K562 (cell line): ENCODE measurements at regions not wholly inside any gene's neighbourhood (a gene's known extent, or its start where the extent isn't known, plus 50 kb on each side); places are given as distances from the start of the nearest gene placed in this dataset.

Source experiments
- ATAC-seq: fragments of 200-7000 bp; cut with Tn5 transposase; 3 replicates; pipeline ENCODE4 v1.9.1; 2020; ENCODE audit warnings: moderate library complexity
- BruUV-seq: library from RNA; stranded (reverse); fragments of 400-500 nt; replicated peaks from 2 replicates; lab custom pipeline; 2021; lab: Mats Ljungman, UMichigan
- CTCF ChIA-PET: fragments of 300-600 bp; formaldehyde crosslinking; extraction: SDS; loops from one replicate; lab custom pipeline; 2021; ENCODE audit warnings: low intra/inter-chr PET ratio; lab: Yijun Ruan, JAX
- POLR2A ChIA-PET: fragments of 300-600, 350-650 bp; sonication (Branson Sonifier 250); formaldehyde crosslinking; extraction: SDS; loops from one replicate; lab custom pipeline; 2021; ENCODE audit warnings: antibody characterized with exemption, inconsistent platforms; lab: Yijun Ruan, JAX
- DNase-seq, 4 experiments: peaks; one replicate each; pipeline versions ENCODE4 v3.0.0 to v3.0.0-alpha.2; 2011 to 2018; ENCODE audit warnings: low spot score in 3 of 4, mixed read lengths in 3 of 4; ENCODE audit errors: extremely low read depth in 1 of 4
- FAIRE-seq: peaks from 2 replicates; lab custom pipeline; 2011; peaks lifted over from hg19 to GRCh38; lab: Jason Lieb, UNC
- H2AFZ ChIP-seq: 2 replicates; pipeline ENCODE4 v1.6.0; 2011; ENCODE audit warnings: low read depth, low read length, control low read depth, inconsistent platforms
- H3K27ac ChIP-seq: fragments of 200-600 bp; 3 replicates; pipeline ENCODE4 v1.8.0; 2011; ENCODE audit warnings: low read depth, mild to moderate bottlenecking, control low read depth, inconsistent platforms, low read length, moderate library complexity, mixed read lengths; ENCODE audit errors: extremely low read depth
- H3K27me3 ChIP-seq, 2 experiments: fragments of 300-600 bp in 1 of 2; 2 replicates in 1 of 2; 3 replicates in 1 of 2; pipeline versions ENCODE4 v1.6.0 to v1.8.0; 2011; ENCODE audit warnings: inconsistent platforms in 2 of 2, low read length in 2 of 2, mild to moderate bottlenecking in 1 of 2, mixed read lengths in 1 of 2, moderate library complexity in 1 of 2; ENCODE audit not compliant: control insufficient read depth in 2 of 2, insufficient read depth in 2 of 2
- H3K36me3 ChIP-seq: fragments of 300-600 bp; 3 replicates; pipeline ENCODE4 v1.8.0; 2011; ENCODE audit warnings: mild to moderate bottlenecking, low read length, inconsistent platforms; ENCODE audit not compliant: control insufficient read depth, insufficient read depth
- H3K4me1 ChIP-seq, 2 experiments: fragments of 200-600 bp in 1 of 2; replicated peaks in 1 of 2; 2 replicates in 1 of 2; 3 replicates in 1 of 2; pipeline versions ENCODE4 v1.5.1 to v1.8.0; 2011; ENCODE audit warnings: inconsistent platforms in 2 of 2, low read length in 2 of 2, mild to moderate bottlenecking in 1 of 2, mixed read lengths in 1 of 2, moderate library complexity in 1 of 2; ENCODE audit not compliant: control insufficient read depth in 2 of 2, insufficient read depth in 2 of 2
- H3K4me2 ChIP-seq: 2 replicates; pipeline ENCODE4 v1.6.1; 2011; ENCODE audit warnings: low read length, control low read depth, inconsistent platforms, mixed read lengths; ENCODE audit not compliant: insufficient read depth
- H3K4me3 ChIP-seq: fragments of 200-600 bp; sonication (generic), shearing (Covaris generic); 2 replicates; pipeline ENCODE4 v1.5.1; 2016; ENCODE audit warnings: control low read depth, inconsistent platforms
- H3K79me2 ChIP-seq: fragments of 200-600 bp; 3 replicates; pipeline ENCODE4 v1.8.0; 2011; ENCODE audit warnings: low read length, inconsistent platforms; ENCODE audit not compliant: control insufficient read depth, insufficient read depth
- H3K9ac ChIP-seq, 2 experiments: 2 replicates each; pipeline versions ENCODE4 v1.6.0 to v1.6.1; 2011; ENCODE audit warnings: low read depth in 2 of 2, low read length in 2 of 2, control low read depth in 1 of 2, inconsistent platforms in 1 of 2, mild to moderate bottlenecking in 1 of 2, mixed read lengths in 1 of 2; ENCODE audit not compliant: insufficient read depth in 1 of 2
- H3K9me1 ChIP-seq: one replicate; pipeline ENCODE4 v1.6.0; 2011; ENCODE audit warnings: inconsistent platforms, mild to moderate bottlenecking, low read length, moderate library complexity; ENCODE audit not compliant: control insufficient read depth, insufficient read depth
- H3K9me3 ChIP-seq: replicated peaks from 2 replicates; pipeline ENCODE4 v1.5.1; 2011; ENCODE audit warnings: low read depth, low read length, inconsistent platforms; ENCODE audit not compliant: control insufficient read depth, insufficient read depth
- H4K20me1 ChIP-seq: replicated peaks from 2 replicates; pipeline ENCODE4 v1.6.1; 2011; ENCODE audit warnings: low read length, inconsistent platforms, mixed read lengths; ENCODE audit not compliant: control insufficient read depth, insufficient read depth
- ARID2 ChIP-seq: fragments of 450-650 bp; IDR thresholded peaks from 2 replicates; pipeline ENCODE4 v1.6.1; 2017; ENCODE audit warnings: antibody characterized with exemption, mild to moderate bottlenecking
- CXXC5 ChIP-seq: fragments of 250-450 bp; sonication (Bioruptor Pico); IDR thresholded peaks from 2 replicates; pipeline ENCODE4 v1.8.0; 2022; ENCODE audit warnings: inconsistent platforms, mild to moderate bottlenecking, moderate library complexity
- DLX4 ChIP-seq: fragments of 250-450 bp; sonication (Bioruptor Pico); IDR thresholded peaks from 2 replicates; pipeline ENCODE4 v1.6.1; 2021; ENCODE audit warnings: mild to moderate bottlenecking
- ETS2 ChIP-seq: IDR thresholded peaks from 2 replicates; pipeline ENCODE4 v1.6.1; 2016; ENCODE audit warnings: borderline replicate concordance, missing genetic modification characterization, mild to moderate bottlenecking, moderate library complexity, missing compliant biosample characterization; ENCODE audit not compliant: poor library complexity, severe bottlenecking
- NR2F6 ChIP-seq: fragments of 450-650 bp; formaldehyde crosslinking; IDR thresholded peaks from 2 replicates; pipeline ENCODE4 v1.4.0; 2020; ENCODE audit warnings: mild to moderate bottlenecking
- POLR2A ChIP-seq: fragments of 450-650 bp; conservative IDR thresholded peaks from 2 replicates; pipeline ENCODE4 v1.6.1; 2016
- SMAD2 ChIP-seq: fragments of 150-350 bp; IDR thresholded peaks from 2 replicates; pipeline ENCODE4 v1.6.1; 2014; ENCODE audit warnings: low read depth, mild to moderate bottlenecking, low read length
- TCF7L2 ChIP-seq: fragments of 150-350 bp; IDR thresholded peaks from 2 replicates; pipeline ENCODE4 v1.6.1; 2016; ENCODE audit warnings: low read depth, mild to moderate bottlenecking, low read length, moderate library complexity
- TEAD1 ChIP-seq, 2 experiments: fragments of 450-650 bp in 1 of 2; sonication (generic) in 1 of 2; formaldehyde crosslinking; IDR thresholded peaks; 2 replicates each; pipeline versions ENCODE4 v1.4.0 to v1.8.0; 2020 to 2022; ENCODE audit warnings: mild to moderate bottlenecking in 2 of 2, missing genetic modification reagents in 1 of 2
- TFE3 ChIP-seq: fragments of 450-650 bp; formaldehyde crosslinking; IDR thresholded peaks from 2 replicates; pipeline ENCODE4 v1.4.0; 2020; ENCODE audit warnings: mild to moderate bottlenecking, mixed read lengths
- ZKSCAN1 ChIP-seq: fragments of 150-350 bp; IDR thresholded peaks from 2 replicates; pipeline ENCODE4 v1.6.1; 2016; ENCODE audit warnings: low read depth, low read length
- ZNF146 ChIP-seq: IDR thresholded peaks from one replicate; pipeline ENCODE4 v1.6.1; 2018; ENCODE audit warnings: missing compliant biosample characterization; ENCODE audit not compliant: unreplicated experiment
- ZNF217 ChIP-seq: sonication (generic); formaldehyde crosslinking; IDR thresholded peaks from 2 replicates; pipeline ENCODE4 v1.8.0; 2022; ENCODE audit warnings: mild to moderate bottlenecking, missing genetic modification reagents
- in situ Hi-C: fragments of 300-500 bp; cut with MboI; formaldehyde crosslinking; loops from 4 replicates; pipeline ENCODE4 v1.15.0; 2018; ENCODE audit warnings: inconsistent platforms, mixed read lengths
- intact Hi-C: fragments of 100-400 bp; cut with micrococcal nuclease; formaldehyde crosslinking; loops from 2 replicates; pipeline ENCODE4 v1.14.2; 2022
- TF ChIP-seq, protein P1 (sequence below): sonication (generic); formaldehyde crosslinking; IDR thresholded peaks from 2 replicates; pipeline ENCODE4 v1.8.0; 2022; ENCODE audit warnings: missing genetic modification reagents, mild to moderate bottlenecking, moderate library complexity, borderline replicate concordance
- TF ChIP-seq, protein P2 (sequence below): IDR thresholded peaks from 2 replicates; pipeline ENCODE4 v1.6.1; 2012; ENCODE audit warnings: low read depth, low read length, improper control_type of control experiment, borderline replicate concordance

- TF ChIP-seq ZNF217 (CRISPR knock-in tag) = no peak
- TF ChIP-seq TEAD1 (CRISPR knock-in tag; IDR thresholded peaks at IDR 0.05) = no peak
- TF ChIP-seq, protein P1, sequence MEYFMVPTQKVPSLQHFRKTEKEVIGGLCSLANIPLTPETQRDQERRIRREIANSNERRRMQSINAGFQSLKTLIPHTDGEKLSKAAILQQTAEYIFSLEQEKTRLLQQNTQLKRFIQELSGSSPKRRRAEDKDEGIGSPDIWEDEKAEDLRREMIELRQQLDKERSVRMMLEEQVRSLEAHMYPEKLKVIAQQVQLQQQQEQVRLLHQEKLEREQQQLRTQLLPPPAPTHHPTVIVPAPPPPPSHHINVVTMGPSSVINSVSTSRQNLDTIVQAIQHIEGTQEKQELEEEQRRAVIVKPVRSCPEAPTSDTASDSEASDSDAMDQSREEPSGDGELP (CRISPR knock-in tag) = no peak
- no peak for TF ChIP-seq TFE3 (CRISPR knock-in tag)
- TF ChIP-seq, all 486 proteins: peak for 0
Measured at GRCh38 chr21:16154951-16155635, 425.3 kb downstream of the USP25 start (continued).

DNA sequence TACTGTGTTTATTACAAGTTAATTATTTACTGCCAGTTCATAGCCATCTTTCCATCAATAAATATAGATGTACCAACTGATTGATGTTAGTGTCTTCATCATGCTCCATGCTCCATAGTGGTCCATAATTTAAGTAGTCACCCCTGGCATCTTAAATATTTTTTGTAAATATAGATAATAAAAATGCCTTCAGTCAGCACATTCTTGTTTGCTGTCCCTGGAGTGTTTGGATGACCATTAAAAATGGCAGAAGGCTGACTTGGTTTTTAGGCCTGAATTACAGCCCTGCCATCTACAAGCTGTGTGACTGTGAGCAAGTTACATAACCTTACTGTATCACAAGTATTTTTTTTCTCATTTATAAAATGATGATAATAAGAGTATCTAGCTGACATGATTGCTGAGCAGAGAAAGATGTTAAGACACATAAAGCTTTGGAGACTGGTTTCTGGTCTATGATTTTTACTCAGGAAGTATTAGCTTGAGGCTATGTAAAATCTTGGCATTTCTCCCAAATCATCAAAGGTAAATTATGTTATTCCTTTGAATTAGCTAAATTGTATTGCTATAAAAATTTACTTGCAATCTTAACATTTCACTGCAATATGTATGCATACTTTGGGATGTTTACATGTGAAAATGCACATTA lies 427.2 kb downstream of the USP25 start:
- H2AFZ ChIP-seq = no peak overlapping the region
- no peaks in the 10 kb centered on the region for H3K9me1 ChIP-seq
- POLR2A ChIA-PET = no interaction called here
- BruUV-seq = no TSS peak
- no peaks in the 10 kb centered on the region for H3K27me3 ChIP-seq
- FAIRE-seq (no peak), DNase-seq (no peak), ATAC-seq (no peak)
- no peaks in the 10 kb centered on the region for H3K9me3 ChIP-seq
- no peaks in the 10 kb centered on the region for H3K4me1 ChIP-seq
- H3K4me3 ChIP-seq = no peak overlapping the region
- no peaks in the 10 kb centered on the region for H3K36me3 ChIP-seq
- H4K20me1 ChIP-seq = no peaks in the 10 kb centered on the region
- in situ Hi-C loops (no loop called here), intact Hi-C loops (no loop called here)
- H3K79me2 ChIP-seq = no peaks in the 10 kb centered on the region
- H3K9ac ChIP-seq = no peak overlapping the region
- H3K27ac ChIP-seq = no peak overlapping the region
- no peak overlapping the region for H3K4me2 ChIP-seq
- CTCF ChIA-PET = no interaction called here
- TF ChIP-seq TCF7L2 (no peak), ZKSCAN1 (no peak), NR2F6 (CRISPR knock-in tag) (no peak), ARID2 (no peak), POLR2A (no peak), ZNF146 (CRISPR knock-in tag) (no peak), DLX4 (CRISPR knock-in tag) (no peak), SMAD2 (no peak), ETS2 (tag) (no peak), CXXC5 (CRISPR knock-in tag) (no peak)
- TF ChIP-seq, protein P2, sequence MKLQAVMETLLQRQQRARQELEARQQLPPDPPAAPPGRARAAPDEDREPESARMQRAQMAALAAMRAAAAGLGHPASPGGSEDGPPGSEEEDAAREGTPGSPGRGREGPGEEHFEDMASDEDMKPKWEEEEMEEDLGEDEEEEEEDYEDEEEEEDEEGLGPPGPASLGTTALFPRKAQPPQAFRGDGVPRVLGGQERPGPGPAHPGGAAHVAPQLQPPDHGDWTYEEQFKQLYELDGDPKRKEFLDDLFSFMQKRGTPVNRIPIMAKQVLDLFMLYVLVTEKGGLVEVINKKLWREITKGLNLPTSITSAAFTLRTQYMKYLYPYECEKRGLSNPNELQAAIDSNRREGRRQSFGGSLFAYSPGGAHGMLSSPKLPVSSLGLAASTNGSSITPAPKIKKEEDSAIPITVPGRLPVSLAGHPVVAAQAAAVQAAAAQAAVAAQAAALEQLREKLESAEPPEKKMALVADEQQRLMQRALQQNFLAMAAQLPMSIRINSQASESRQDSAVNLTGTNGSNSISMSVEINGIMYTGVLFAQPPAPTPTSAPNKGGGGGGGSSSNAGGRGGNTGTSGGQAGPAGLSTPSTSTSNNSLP = no peak
